SK-N-SH (cell line): ENCODE measurements at regions not wholly inside any gene's neighbourhood (a gene's known extent, or its start where the extent isn't known, plus 50 kb on each side); places are given as distances from the start of the nearest gene placed in this dataset.

Experiments
- CTCF ChIA-PET: fragments of 300-600, 350-600 bp; formaldehyde crosslinking; extraction: SDS; loops from one replicate; lab custom pipeline; 2021; lab: Yijun Ruan, JAX
- POLR2A ChIA-PET: fragments of 350-600 bp; sonication (Branson Sonifier 250); formaldehyde crosslinking; extraction: SDS; loops from one replicate; lab custom pipeline; 2020; ENCODE audit warnings: antibody characterized with exemption, inconsistent platforms; lab: Yijun Ruan, JAX
- DNase-seq: peaks from one replicate; pipeline ENCODE4 v3.0.0; 2012
- H2AFZ ChIP-seq: fragments of 200-600 bp; sonication (generic); 2 replicates; pipeline ENCODE4 v1.8.1; 2016; ENCODE audit warnings: antibody characterized with exemption, mild to moderate bottlenecking, low read depth
- H3F3A ChIP-seq: fragments of 200-600 bp; sonication (generic); replicated peaks from 2 replicates; pipeline ENCODE3; 2016; ENCODE audit warnings: antibody characterized with exemption, mild to moderate bottlenecking; ENCODE audit not compliant: insufficient read depth
- H3K27ac ChIP-seq, 2 experiments: fragments of 200-500 bp in 1 of 2; fragments of 200-600 bp in 1 of 2; sonication (Bioruptor generic) in 1 of 2; sonication (generic), shearing (Covaris generic) in 1 of 2; 2 replicates each; pipeline versions ENCODE4 v1.5.1 to v1.6.1; 2014 to 2016; ENCODE audit warnings: low read depth in 2 of 2, inconsistent platforms in 1 of 2, low read length in 1 of 2, mild to moderate bottlenecking in 1 of 2, mixed read lengths in 1 of 2
- H3K27me3 ChIP-seq: fragments of 200-600 bp; sonication (generic), shearing (Covaris generic); 2 replicates; pipeline ENCODE4 v1.6.1; 2016; ENCODE audit warnings: mixed run types; ENCODE audit not compliant: insufficient read depth
- H3K36me3 ChIP-seq, 2 experiments: fragments of 200-500 bp in 1 of 2; fragments of 200-600 bp in 1 of 2; sonication (Bioruptor generic) in 1 of 2; sonication (generic) in 1 of 2; replicated peaks in 1 of 2; 2 replicates each; pipeline versions ENCODE3 to v1.5.1; 2014 to 2016; ENCODE audit warnings: low read length in 1 of 2, mild to moderate bottlenecking in 1 of 2; ENCODE audit not compliant: insufficient read depth in 2 of 2, control insufficient read depth in 1 of 2
- H3K4me1 ChIP-seq, 2 experiments: fragments of 200-500 bp in 1 of 2; fragments of 200-600 bp in 1 of 2; sonication (Bioruptor generic) in 1 of 2; sonication (generic), shearing (Covaris generic) in 1 of 2; 2 replicates each; pipeline versions ENCODE4 v1.5.1 to v1.6.1; 2014 to 2016; ENCODE audit warnings: low read depth in 1 of 2, low read length in 1 of 2, mixed run types in 1 of 2; ENCODE audit not compliant: insufficient read depth in 2 of 2, control insufficient read depth in 1 of 2
- H3K4me2 ChIP-seq: fragments of 200-600 bp; sonication (generic), shearing (Covaris generic); 2 replicates; pipeline ENCODE4 v1.6.1; 2017; ENCODE audit warnings: mixed run types
- H3K4me3 ChIP-seq, 2 experiments: fragments of 200-500 bp in 1 of 2; fragments of 200-600 bp in 1 of 2; sonication (Bioruptor generic) in 1 of 2; sonication (generic), shearing (Covaris generic) in 1 of 2; 2 replicates each; pipeline versions ENCODE4 v1.5.1 to v1.8.1; 2014 to 2016; ENCODE audit warnings: low read depth in 2 of 2, inconsistent platforms in 1 of 2, low read length in 1 of 2, mild to moderate bottlenecking in 1 of 2, mixed read lengths in 1 of 2, moderate library complexity in 1 of 2
- H3K79me2 ChIP-seq: fragments of 200-600 bp; sonication (generic); 2 replicates; pipeline ENCODE4 v1.8.1; 2017; ENCODE audit warnings: mild to moderate bottlenecking; ENCODE audit not compliant: insufficient read depth
- H3K9ac ChIP-seq: fragments of 200-600 bp; sonication (generic); 2 replicates; pipeline ENCODE4 v1.6.1; 2017; ENCODE audit warnings: mixed run types
- H3K9me2 ChIP-seq: fragments of 200-600 bp; sonication (generic); 2 replicates; pipeline ENCODE4 v1.6.1; 2017; ENCODE audit warnings: mixed run types
- H3K9me3 ChIP-seq: fragments of 200-600 bp; sonication (generic); 2 replicates; pipeline ENCODE4 v1.6.1; 2017; ENCODE audit warnings: mixed run types, mild to moderate bottlenecking, moderate library complexity
- H4K20me1 ChIP-seq: fragments of 200-600 bp; sonication (generic); 2 replicates; pipeline ENCODE4 v1.6.1; 2017; ENCODE audit warnings: mild to moderate bottlenecking, mixed run types; ENCODE audit not compliant: insufficient read depth
- ELF1 ChIP-seq: IDR thresholded peaks from 2 replicates; pipeline ENCODE4 v1.4.0; 2012
- EP300 ChIP-seq, 2 experiments: IDR thresholded peaks; 2 replicates each; pipeline versions ENCODE4 v1.4.0 to v1.6.1; 2012; ENCODE audit warnings: borderline replicate concordance in 1 of 2, low read depth in 1 of 2, low read length in 1 of 2
- FOXM1 ChIP-seq: IDR thresholded peaks from 2 replicates; pipeline ENCODE4 v1.4.0; 2012; ENCODE audit warnings: low read depth, mild to moderate bottlenecking
- GABPA ChIP-seq: IDR thresholded peaks from 2 replicates; pipeline ENCODE4 v1.4.0; 2012; ENCODE audit warnings: low read depth, mild to moderate bottlenecking
- GATA2 ChIP-seq: sonication (generic); formaldehyde crosslinking; IDR thresholded peaks from 2 replicates; pipeline ENCODE4 v1.5.0; 2020; ENCODE audit warnings: mild to moderate bottlenecking, missing genetic modification reagents
- JUND ChIP-seq: IDR thresholded peaks from 2 replicates; pipeline ENCODE4 v1.4.0; 2012
- MXI1 ChIP-seq: IDR thresholded peaks from 2 replicates; pipeline ENCODE4 v1.6.1; 2012; ENCODE audit warnings: mild to moderate bottlenecking, low read depth, low read length, improper control_type of control experiment
- NRF1 ChIP-seq: IDR thresholded peaks from 2 replicates; pipeline ENCODE4 v1.6.1; 2012; ENCODE audit warnings: low read depth, mild to moderate bottlenecking, low read length
- PBX3 ChIP-seq: IDR thresholded peaks from 2 replicates; pipeline ENCODE4; 2012
- POLR2AphosphoS5 ChIP-seq: IDR thresholded peaks from 2 replicates; pipeline ENCODE4 v1.6.1; 2012; ENCODE audit warnings: low read depth, low read length
- RAD21 ChIP-seq: IDR thresholded peaks from 2 replicates; pipeline ENCODE4 v1.6.1; 2012; ENCODE audit warnings: mild to moderate bottlenecking, low read length
- REST ChIP-seq: IDR thresholded peaks from 2 replicates; pipeline ENCODE4 v1.6.1; 2012; ENCODE audit warnings: mild to moderate bottlenecking, low read depth, low read length, moderate library complexity
- RXRA ChIP-seq: IDR thresholded peaks from 2 replicates; pipeline ENCODE4 v1.4.0; 2012; ENCODE audit warnings: low read depth, mild to moderate bottlenecking, borderline replicate concordance
- TAF1 ChIP-seq: IDR thresholded peaks from 2 replicates; pipeline ENCODE4 v1.6.1; 2012; ENCODE audit warnings: low read depth, mild to moderate bottlenecking, low read length, moderate library complexity, borderline replicate concordance
- TCF12 ChIP-seq: IDR thresholded peaks from 2 replicates; pipeline ENCODE4 v1.4.0; 2012
- WGBS: methylation state at CpG from one replicate; pipeline ENCODE4 v1.1.6; 2017; ENCODE audit warnings: low lambda C conversion rate; 5-methylcytosine and 5-hydroxymethylcytosine counted together
- TF ChIP-seq, protein P1 (sequence below): fragments of 200-600 bp; sonication (generic); IDR thresholded peaks from 2 replicates; pipeline ENCODE4 v1.6.1; 2017; ENCODE audit warnings: antibody characterized with exemption, mild to moderate bottlenecking, moderate library complexity
- TF ChIP-seq, protein P2 (sequence below): IDR thresholded peaks from 2 replicates; pipeline ENCODE4 v1.4.0; 2012; ENCODE audit warnings: low read depth, borderline replicate concordance
- TF ChIP-seq, protein P3 (sequence below): fragments of 150-350 bp; IDR thresholded peaks from 2 replicates; pipeline ENCODE4 v1.6.1; 2016; ENCODE audit warnings: mild to moderate bottlenecking, low read depth, low read length

GRCh38 chr4:170691168-170691567, 601.4 kb upstream of the AADAT start:
- Histone ChIP-seq H3K9ac (no peak overlapping the region), H3K9me2 (no peaks in the 10 kb centered on the region), H4K20me1 (no peaks in the 10 kb centered on the region), H3K9me3 (no peaks in the 10 kb centered on the region), H3K27me3 (no peaks in the 10 kb centered on the region), H2AFZ (no peak overlapping the region), H3K4me3 (no peak overlapping the region), H3K4me2 (peak overlapping the region; percentile 12; the same call in 1 of the 2 replicates), H3K79me2 (no peaks in the 10 kb centered on the region), H3F3A (peaks cover 5% of the 10 kb centered on the region), H3K4me1 (no peaks in the 10 kb centered on the region), H3K36me3 (no peaks in the 10 kb centered on the region), H3K27ac (peak overlapping the region in 1 of 2 experiments; percentile 50; a peak in 2 of 4 replicates)
- CTCF ChIA-PET, result no interaction called here
- POLR2A ChIA-PET, result no interaction called here
- DNase-seq, result no peak
- TF ChIP-seq GATA2 (CRISPR knock-in tag) (no peak), EP300 (IDR thresholded peaks at IDR 0.05; ENCODE audit: borderline replicate concordance in 1 of 2, low read depth in 1 of 2, low read length in 1 of 2) (no peak; a peak in 1 of 4 replicates), RXRA (no peak), TCF12 (peak; percentile 42; the same call in 1 of the 2 replicates), PBX3 (no peak)
- TF ChIP-seq, protein P1, sequence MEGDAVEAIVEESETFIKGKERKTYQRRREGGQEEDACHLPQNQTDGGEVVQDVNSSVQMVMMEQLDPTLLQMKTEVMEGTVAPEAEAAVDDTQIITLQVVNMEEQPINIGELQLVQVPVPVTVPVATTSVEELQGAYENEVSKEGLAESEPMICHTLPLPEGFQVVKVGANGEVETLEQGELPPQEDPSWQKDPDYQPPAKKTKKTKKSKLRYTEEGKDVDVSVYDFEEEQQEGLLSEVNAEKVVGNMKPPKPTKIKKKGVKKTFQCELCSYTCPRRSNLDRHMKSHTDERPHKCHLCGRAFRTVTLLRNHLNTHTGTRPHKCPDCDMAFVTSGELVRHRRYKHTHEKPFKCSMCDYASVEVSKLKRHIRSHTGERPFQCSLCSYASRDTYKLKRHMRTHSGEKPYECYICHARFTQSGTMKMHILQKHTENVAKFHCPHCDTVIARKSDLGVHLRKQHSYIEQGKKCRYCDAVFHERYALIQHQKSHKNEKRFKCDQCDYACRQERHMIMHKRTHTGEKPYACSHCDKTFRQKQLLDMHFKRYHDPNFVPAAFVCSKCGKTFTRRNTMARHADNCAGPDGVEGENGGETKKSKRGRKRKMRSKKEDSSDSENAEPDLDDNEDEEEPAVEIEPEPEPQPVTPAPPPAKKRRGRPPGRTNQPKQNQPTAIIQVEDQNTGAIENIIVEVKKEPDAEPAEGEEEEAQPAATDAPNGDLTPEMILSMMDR, result no peak
- TF ChIP-seq, protein P2, sequence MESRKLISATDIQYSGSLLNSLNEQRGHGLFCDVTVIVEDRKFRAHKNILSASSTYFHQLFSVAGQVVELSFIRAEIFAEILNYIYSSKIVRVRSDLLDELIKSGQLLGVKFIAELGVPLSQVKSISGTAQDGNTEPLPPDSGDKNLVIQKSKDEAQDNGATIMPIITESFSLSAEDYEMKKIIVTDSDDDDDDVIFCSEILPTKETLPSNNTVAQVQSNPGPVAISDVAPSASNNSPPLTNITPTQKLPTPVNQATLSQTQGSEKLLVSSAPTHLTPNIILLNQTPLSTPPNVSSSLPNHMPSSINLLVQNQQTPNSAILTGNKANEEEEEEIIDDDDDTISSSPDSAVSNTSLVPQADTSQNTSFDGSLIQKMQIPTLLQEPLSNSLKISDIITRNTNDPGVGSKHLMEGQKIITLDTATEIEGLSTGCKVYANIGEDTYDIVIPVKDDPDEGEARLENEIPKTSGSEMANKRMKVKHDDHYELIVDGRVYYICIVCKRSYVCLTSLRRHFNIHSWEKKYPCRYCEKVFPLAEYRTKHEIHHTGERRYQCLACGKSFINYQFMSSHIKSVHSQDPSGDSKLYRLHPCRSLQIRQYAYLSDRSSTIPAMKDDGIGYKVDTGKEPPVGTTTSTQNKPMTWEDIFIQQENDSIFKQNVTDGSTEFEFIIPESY, result no peak

DNA sequence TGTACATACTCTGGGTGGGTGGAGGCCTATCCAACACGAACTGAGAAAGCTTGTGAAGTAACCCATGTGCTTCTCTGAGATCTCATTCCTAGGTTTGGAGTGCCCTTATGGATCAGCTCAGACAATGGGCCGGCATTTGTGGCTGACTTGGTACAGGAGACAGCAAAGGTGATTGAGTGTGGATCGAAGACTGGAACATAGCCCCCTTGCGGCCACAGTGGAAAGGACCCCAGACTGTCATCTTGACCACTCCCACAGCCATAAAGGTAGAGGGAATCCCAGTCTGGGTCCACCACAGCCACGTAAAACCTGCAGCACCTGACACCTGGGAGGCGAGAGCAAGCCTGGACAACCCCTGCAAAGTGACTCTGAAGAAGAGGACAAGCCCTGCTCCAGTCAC, 598.0 kb upstream of the AADAT start:
- H4K20me1 ChIP-seq, result no peaks in the 10 kb centered on the region
- H3F3A ChIP-seq, result peaks cover 5% of the 10 kb centered on the region
- H3K36me3 ChIP-seq, result no peaks in the 10 kb centered on the region
- H3K79me2 ChIP-seq, result no peaks in the 10 kb centered on the region
- no peak for DNase-seq
- ChIA-PET CTCF (no interaction called here), POLR2A (no interaction called here)
- no peaks in the 10 kb centered on the region for H3K4me1 ChIP-seq
- H3K27ac ChIP-seq, result no peak overlapping the region
- no peaks in the 10 kb centered on the region for H3K9me3 ChIP-seq
- H3K4me3 ChIP-seq, result no peak overlapping the region
- H3K27me3 ChIP-seq, result no peaks in the 10 kb centered on the region
- 83% methylated on average over 6 of the region's 6 CpGs for WGBS
- no peaks in the 10 kb centered on the region for H3K9me2 ChIP-seq
- no peak overlapping the region for H2AFZ ChIP-seq
- no peak overlapping the region for H3K4me2 ChIP-seq
- no peak overlapping the region for H3K9ac ChIP-seq
- TF ChIP-seq TAF1 (no peak), GATA2 (CRISPR knock-in tag) (no peak), POLR2AphosphoS5 (no peak), JUND (no peak), FOXM1 (no peak), RXRA (no peak), ELF1 (no peak), GABPA (no peak), REST (no peak), MXI1 (no peak), RAD21 (no peak), NRF1 (no peak)
- TF ChIP-seq, protein P3, sequence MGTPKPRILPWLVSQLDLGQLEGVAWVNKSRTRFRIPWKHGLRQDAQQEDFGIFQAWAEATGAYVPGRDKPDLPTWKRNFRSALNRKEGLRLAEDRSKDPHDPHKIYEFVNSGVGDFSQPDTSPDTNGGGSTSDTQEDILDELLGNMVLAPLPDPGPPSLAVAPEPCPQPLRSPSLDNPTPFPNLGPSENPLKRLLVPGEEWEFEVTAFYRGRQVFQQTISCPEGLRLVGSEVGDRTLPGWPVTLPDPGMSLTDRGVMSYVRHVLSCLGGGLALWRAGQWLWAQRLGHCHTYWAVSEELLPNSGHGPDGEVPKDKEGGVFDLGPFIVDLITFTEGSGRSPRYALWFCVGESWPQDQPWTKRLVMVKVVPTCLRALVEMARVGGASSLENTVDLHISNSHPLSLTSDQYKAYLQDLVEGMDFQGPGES, result no peak
